Endothelial cell of umbilical vein (primary cell): ENCODE measurements at regions not wholly inside any gene's neighbourhood (a gene's known extent, or its start where the extent isn't known, plus 50 kb on each side); places are given as distances from the start of the nearest gene placed in this dataset.

Experiments
- CTCF ChIP-seq, 2 donors: IDR thresholded peaks; 1 replicate in 1 of 2; 2 replicates in 1 of 2; pipeline ENCODE4 v1.5.1; 2011; ENCODE audit warnings: low read length in 2 of 2, mild to moderate bottlenecking in 2 of 2, moderate library complexity in 2 of 2, control low read depth in 1 of 2, inconsistent platforms in 1 of 2, low read depth in 1 of 2; ENCODE audit not compliant: insufficient read depth in 1 of 2; ENCODE audit errors: extremely low read depth in 1 of 2
- EZH2 ChIP-seq: IDR thresholded peaks from 2 replicates; pipeline ENCODE4 v1.6.1; 2012; ENCODE audit warnings: borderline replicate concordance, low read depth, mild to moderate bottlenecking, moderate library complexity, low read length, inconsistent platforms; ENCODE audit not compliant: severe bottlenecking
- MAX ChIP-seq: IDR thresholded peaks from 2 replicates; pipeline ENCODE4 v1.6.1; 2011; ENCODE audit not compliant: insufficient read depth, insufficient read length
- MYC ChIP-seq: IDR thresholded peaks from one replicate; pipeline ENCODE4 v1.6.1; 2011; ENCODE audit warnings: mild to moderate bottlenecking, low read depth, low read length
- POLR2A ChIP-seq: IDR thresholded peaks from 2 replicates; pipeline ENCODE4 v1.6.1; 2012; ENCODE audit warnings: low read depth, mild to moderate bottlenecking, control low read depth, low read length
- POLR2AphosphoS5 ChIP-seq: IDR thresholded peaks from 2 replicates; pipeline ENCODE4 v1.6.1; 2012; ENCODE audit warnings: low read depth, mild to moderate bottlenecking, control low read depth, low read length, moderate library complexity; ENCODE audit not compliant: insufficient read depth

GRCh38 chr7:117973975-117974374 is 100.7 kb upstream of the CTTNBP2 start:
- TF ChIP-seq CTCF (IDR thresholded peaks at IDR 0.05; ENCODE audit: extremely low read depth in 1 of 2, insufficient read depth in 1 of 2, low read depth in 1 of 2, low read length in 2 of 2) (no peak), POLR2A (no peak), EZH2 (no peak), MAX (no peak), POLR2AphosphoS5 (no peak), MYC (no peak)
